Fibroblast of lung (primary cell): ENCODE measurements at regions not wholly inside any gene's neighbourhood (a gene's known extent, or its start where the extent isn't known, plus 50 kb on each side); places are given as distances from the start of the nearest gene placed in this dataset.

Source experiments
- DNase-seq, 2 donors: peaks; one replicate each; pipeline versions ENCODE4 v3.0.0 to v3.0.0-alpha.2; 2010; ENCODE audit warnings: low read depth in 2 of 2
- H2AFZ ChIP-seq: 2 replicates; pipeline ENCODE4 v1.5.1; 2012; ENCODE audit warnings: low read length, control low read depth, inconsistent platforms
- H3K27ac ChIP-seq: 2 replicates; pipeline ENCODE4 v1.5.1; 2011; ENCODE audit warnings: low read length, control low read depth; ENCODE audit not compliant: insufficient read depth
- H3K27me3 ChIP-seq: 2 replicates; pipeline ENCODE4 v1.5.1; 2011; ENCODE audit warnings: mild to moderate bottlenecking, low read length; ENCODE audit not compliant: control insufficient read depth, insufficient read depth
- H3K36me3 ChIP-seq: 2 replicates; pipeline ENCODE4 v1.5.1; 2011; ENCODE audit warnings: low read length; ENCODE audit not compliant: control insufficient read depth, insufficient read depth
- H3K4me1 ChIP-seq: 2 replicates; pipeline ENCODE4 v1.5.1; 2011; ENCODE audit warnings: low read length; ENCODE audit not compliant: control insufficient read depth, insufficient read depth; ENCODE audit errors: extremely low read depth
- H3K4me2 ChIP-seq: 2 replicates; pipeline ENCODE4 v1.5.1; 2011; ENCODE audit warnings: low read length, control low read depth; ENCODE audit not compliant: insufficient read depth; ENCODE audit errors: extremely low read depth
- H3K4me3 ChIP-seq, 4 experiments: fragments of 200-600 bp in 1 of 4; sonication (generic) in 1 of 4; replicated peaks in 1 of 4; 2 replicates each; pipeline ENCODE4 v1.5.1; 2011 to 2016; ENCODE audit warnings: low read length in 4 of 4, low read depth in 3 of 4, mild to moderate bottlenecking in 3 of 4, control low read depth in 2 of 4, inconsistent platforms in 1 of 4, mixed read lengths in 1 of 4; ENCODE audit not compliant: insufficient read depth in 1 of 4; ENCODE audit errors: control extremely low read depth in 1 of 4
- H3K79me2 ChIP-seq: 2 replicates; pipeline ENCODE4 v1.5.1; 2012; ENCODE audit warnings: mild to moderate bottlenecking, low read length, inconsistent platforms; ENCODE audit not compliant: control insufficient read depth, insufficient read depth
- H3K9ac ChIP-seq: 2 replicates; pipeline ENCODE4 v1.5.1; 2011; ENCODE audit warnings: mild to moderate bottlenecking, low read length, control low read depth; ENCODE audit not compliant: insufficient read depth
- H3K9me3 ChIP-seq: 2 replicates; pipeline ENCODE4 v1.5.1; 2012; ENCODE audit warnings: low read depth, low read length; ENCODE audit not compliant: control insufficient read depth, insufficient read depth
- H4K20me1 ChIP-seq: 2 replicates; pipeline ENCODE4 v1.5.1; 2011; ENCODE audit warnings: low read length; ENCODE audit not compliant: control insufficient read depth, insufficient read depth; ENCODE audit errors: extremely low read depth
- EZH2 ChIP-seq: IDR thresholded peaks from 2 replicates; pipeline ENCODE4 v1.5.1; 2012; ENCODE audit warnings: low read length, control low read depth, mild to moderate bottlenecking; ENCODE audit errors: missing control alignments
- TF ChIP-seq, protein P1 (sequence below), 2 donors: IDR thresholded peaks in 1 of 2; conservative IDR thresholded peaks in 1 of 2; 1 replicate in 1 of 2; 2 replicates in 1 of 2; pipeline ENCODE4 v1.5.1; 2011 to 2012; ENCODE audit warnings: low read length in 2 of 2, control low read depth in 1 of 2, inconsistent platforms in 1 of 2, low read depth in 1 of 2, mild to moderate bottlenecking in 1 of 2

DNA sequence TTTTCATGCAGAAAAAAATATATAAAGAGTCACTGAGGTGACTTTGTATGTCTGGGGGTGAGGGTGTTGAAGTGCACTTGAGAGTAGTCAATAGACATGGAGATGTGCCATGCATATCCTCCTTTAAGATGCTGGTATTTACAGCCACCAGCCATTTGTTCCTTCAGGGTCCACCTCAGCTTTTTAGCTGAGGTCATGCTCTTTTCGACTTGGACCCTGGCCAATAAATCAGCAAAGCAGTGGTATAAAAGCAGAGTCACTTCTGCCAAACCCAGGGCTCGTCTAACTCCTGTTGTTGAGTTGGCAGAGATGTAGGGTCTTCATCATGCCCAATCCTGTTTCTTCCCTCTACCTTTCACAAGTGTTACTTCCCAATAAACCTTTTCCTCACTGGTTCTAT, 75.1 kb upstream of the OSTN start:
- Histone ChIP-seq H4K20me1 (no peaks in the 10 kb centered on the region), H3K79me2 (no peaks in the 10 kb centered on the region), H3K9ac (no peak overlapping the region), H3K4me2 (no peak overlapping the region), H2AFZ (no peak overlapping the region), H3K4me3 (no peak overlapping the region), H3K27ac (no peak overlapping the region), H3K9me3 (no peaks in the 10 kb centered on the region), H3K36me3 (no peaks in the 10 kb centered on the region), H3K4me1 (no peaks in the 10 kb centered on the region), H3K27me3 (no peaks in the 10 kb centered on the region)
- TF ChIP-seq, protein P1, sequence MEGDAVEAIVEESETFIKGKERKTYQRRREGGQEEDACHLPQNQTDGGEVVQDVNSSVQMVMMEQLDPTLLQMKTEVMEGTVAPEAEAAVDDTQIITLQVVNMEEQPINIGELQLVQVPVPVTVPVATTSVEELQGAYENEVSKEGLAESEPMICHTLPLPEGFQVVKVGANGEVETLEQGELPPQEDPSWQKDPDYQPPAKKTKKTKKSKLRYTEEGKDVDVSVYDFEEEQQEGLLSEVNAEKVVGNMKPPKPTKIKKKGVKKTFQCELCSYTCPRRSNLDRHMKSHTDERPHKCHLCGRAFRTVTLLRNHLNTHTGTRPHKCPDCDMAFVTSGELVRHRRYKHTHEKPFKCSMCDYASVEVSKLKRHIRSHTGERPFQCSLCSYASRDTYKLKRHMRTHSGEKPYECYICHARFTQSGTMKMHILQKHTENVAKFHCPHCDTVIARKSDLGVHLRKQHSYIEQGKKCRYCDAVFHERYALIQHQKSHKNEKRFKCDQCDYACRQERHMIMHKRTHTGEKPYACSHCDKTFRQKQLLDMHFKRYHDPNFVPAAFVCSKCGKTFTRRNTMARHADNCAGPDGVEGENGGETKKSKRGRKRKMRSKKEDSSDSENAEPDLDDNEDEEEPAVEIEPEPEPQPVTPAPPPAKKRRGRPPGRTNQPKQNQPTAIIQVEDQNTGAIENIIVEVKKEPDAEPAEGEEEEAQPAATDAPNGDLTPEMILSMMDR (conservative IDR thresholded peaks at IDR 0.05 in 1 of 2, IDR thresholded peaks at IDR 0.05 in 1 of 2; ENCODE audit: low read depth in 1 of 2, low read length in 2 of 2): no peak
- TF ChIP-seq EZH2: no peak
- no peak for DNase-seq

DNA sequence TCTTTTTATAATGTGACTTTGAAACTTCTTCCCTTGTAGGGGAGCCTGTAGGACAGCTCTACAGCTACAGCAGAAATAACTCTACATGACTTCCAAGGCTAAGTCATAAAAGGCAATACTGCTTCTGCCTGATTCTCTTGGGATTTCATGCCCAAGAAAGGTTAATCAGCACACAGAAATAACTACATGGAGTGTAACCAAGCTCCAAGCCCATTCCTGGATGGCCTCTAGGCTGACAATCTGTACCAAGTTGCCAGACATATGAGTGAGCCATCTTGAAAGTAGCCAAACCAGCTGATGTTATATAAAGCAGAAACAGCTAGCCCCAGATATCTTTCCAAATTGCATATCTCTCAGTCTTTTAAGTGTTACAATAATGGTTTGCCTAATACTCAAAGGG, 75.8 kb upstream of the OSTN start:
- no peaks in the 10 kb centered on the region for H3K36me3 ChIP-seq

DNA sequence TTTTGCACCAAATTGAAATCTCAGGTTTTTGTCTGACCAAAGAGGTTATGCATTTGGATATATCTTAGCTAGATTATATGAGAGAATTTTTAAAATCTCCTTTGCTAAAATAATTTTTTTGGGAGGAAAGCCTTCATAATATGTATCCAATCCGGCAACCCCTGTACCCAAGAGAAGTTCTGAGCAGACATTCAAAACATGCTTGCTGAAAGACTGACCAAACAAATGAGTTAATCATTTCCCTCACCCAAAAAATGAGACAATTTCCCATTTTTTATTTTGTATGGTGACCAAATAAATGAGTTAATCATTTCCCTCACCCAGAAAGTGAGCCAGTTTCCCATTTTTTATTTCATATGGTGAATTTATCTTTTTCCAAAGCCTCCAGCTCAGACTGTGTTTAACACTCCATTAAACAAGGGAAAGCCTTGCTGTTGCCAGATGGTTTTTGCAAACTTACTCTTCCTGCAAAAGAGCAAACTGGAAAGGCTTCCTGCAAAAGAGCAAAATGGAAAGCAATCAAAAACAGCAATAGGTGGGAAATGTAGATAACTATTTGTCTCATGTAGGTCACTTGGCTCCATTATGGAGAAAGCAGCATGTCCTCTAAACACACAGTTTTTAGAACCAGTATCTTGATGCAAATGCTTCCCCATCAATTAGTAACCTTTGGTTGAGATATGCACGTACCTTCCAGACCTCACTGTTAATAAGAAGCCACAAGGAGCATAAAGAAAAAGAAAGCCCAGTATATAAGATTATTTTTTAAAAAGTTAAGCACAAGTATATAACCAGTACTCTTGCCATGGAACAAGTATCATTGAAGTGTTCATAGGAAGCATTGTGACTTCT, 78.4 kb upstream of the OSTN start:
- H3K27ac ChIP-seq: no peak overlapping the region
- DNase-seq: peak in 1 of 2 donors; percentile 30

More for the DNA sequence above, 75.8 kb upstream of the OSTN start:
- Histone ChIP-seq H3K4me1 (no peaks in the 10 kb centered on the region), H3K79me2 (no peaks in the 10 kb centered on the region), H3K9ac (no peak overlapping the region), H3K9me3 (no peaks in the 10 kb centered on the region), H3K27me3 (no peaks in the 10 kb centered on the region), H3K4me3 (no peak overlapping the region), H4K20me1 (no peaks in the 10 kb centered on the region), H3K27ac (no peak overlapping the region), H3K4me2 (no peak overlapping the region), H2AFZ (no peak overlapping the region)
- no peak for DNase-seq
- TF ChIP-seq, protein P1 (conservative IDR thresholded peaks at IDR 0.05 in 1 of 2, IDR thresholded peaks at IDR 0.05 in 1 of 2; ENCODE audit: low read depth in 1 of 2, low read length in 2 of 2): no peak

More for the DNA sequence above, 78.4 kb upstream of the OSTN start:
- Histone ChIP-seq H3K79me2 (no peaks in the 10 kb centered on the region), H3K36me3 (no peaks in the 10 kb centered on the region), H4K20me1 (no peaks in the 10 kb centered on the region), H3K9me3 (no peaks in the 10 kb centered on the region), H3K4me2 (no peak overlapping the region), H3K27me3 (no peaks in the 10 kb centered on the region), H2AFZ (no peak overlapping the region), H3K4me1 (no peaks in the 10 kb centered on the region), H3K4me3 (no peak overlapping the region), H3K9ac (no peak overlapping the region)
- TF ChIP-seq, protein P1 (conservative IDR thresholded peaks at IDR 0.05 in 1 of 2, IDR thresholded peaks at IDR 0.05 in 1 of 2; ENCODE audit: low read depth in 1 of 2, low read length in 2 of 2): no peak
- no peak for TF ChIP-seq EZH2
